ENCODE measurements at regions not wholly inside any gene's neighbourhood (a gene's known extent, or its start where the extent isn't known, plus 50 kb on each side); places are given as distances from the start of the nearest gene placed in this dataset.

DNA sequence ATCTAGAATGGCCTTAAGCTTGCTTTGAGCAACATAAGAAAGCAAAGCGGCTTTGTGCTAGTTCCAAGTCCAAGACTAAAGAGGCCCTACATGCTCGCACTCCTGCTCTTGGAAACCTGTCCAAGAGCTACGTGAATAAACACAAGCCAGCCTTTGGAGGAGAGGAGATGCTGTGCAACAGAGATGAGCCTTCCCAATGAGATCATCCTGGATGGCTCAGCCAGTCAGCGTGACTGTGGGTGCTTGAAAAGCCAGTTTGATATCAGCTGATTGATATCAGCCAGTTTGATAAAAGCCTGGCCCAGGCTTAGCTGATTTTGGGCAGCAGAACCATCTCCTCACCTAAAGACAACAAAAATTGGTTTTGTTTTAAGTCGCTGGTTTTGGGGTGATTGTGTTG is 481.0 kb upstream of the DSEL start:
- Histone ChIP-seq H3K4me3 (ENCODE audit: low read depth, low read length) (no peak overlapping the region), H3K36me3 (ENCODE audit: control insufficient read depth, insufficient read depth, low read length) (no peaks in the 10 kb centered on the region)
- FAIRE-seq = no peak

DNA sequence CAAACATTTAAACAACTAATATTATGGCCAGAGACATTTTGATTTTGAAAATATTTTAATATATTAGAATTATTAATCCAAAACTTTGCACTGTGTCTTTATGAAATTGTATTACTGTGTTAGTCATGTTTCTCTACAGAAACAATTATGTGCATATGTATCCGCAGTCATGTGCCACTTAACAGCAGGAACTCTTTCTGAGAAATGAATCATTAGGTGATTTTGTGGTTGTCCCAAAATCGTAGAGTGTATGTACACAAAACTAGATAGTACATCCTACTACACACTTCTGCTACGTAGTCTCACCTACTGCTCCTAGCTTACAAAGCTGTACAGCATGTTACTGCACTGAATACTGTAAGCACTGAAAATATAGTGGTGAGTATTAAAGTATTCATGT is 479.2 kb upstream of the DSEL start:
- FAIRE-seq (no peak), DNase-seq (ENCODE audit: low read depth) (no peak)
- Histone ChIP-seq H3K27me3 (ENCODE audit: control insufficient read depth, insufficient read depth, low read length) (no peaks in the 10 kb centered on the region), H3K4me3 (ENCODE audit: low read depth, low read length) (no peak overlapping the region), H3K36me3 (ENCODE audit: control insufficient read depth, insufficient read depth, low read length) (no peaks in the 10 kb centered on the region)
- no peak for TF ChIP-seq CTCF (IDR thresholded peaks at IDR 0.05; ENCODE audit: insufficient read depth, low read length, severe bottlenecking)

More for the DNA sequence above, 481.0 kb upstream of the DSEL start:
- peak; percentile 5 for DNase-seq (ENCODE audit: low read depth)
- TF ChIP-seq CTCF (IDR thresholded peaks at IDR 0.05; ENCODE audit: insufficient read depth, low read length, severe bottlenecking) = no peak
- no peaks in the 10 kb centered on the region for H3K27me3 ChIP-seq (ENCODE audit: control insufficient read depth, insufficient read depth, low read length)

DNA sequence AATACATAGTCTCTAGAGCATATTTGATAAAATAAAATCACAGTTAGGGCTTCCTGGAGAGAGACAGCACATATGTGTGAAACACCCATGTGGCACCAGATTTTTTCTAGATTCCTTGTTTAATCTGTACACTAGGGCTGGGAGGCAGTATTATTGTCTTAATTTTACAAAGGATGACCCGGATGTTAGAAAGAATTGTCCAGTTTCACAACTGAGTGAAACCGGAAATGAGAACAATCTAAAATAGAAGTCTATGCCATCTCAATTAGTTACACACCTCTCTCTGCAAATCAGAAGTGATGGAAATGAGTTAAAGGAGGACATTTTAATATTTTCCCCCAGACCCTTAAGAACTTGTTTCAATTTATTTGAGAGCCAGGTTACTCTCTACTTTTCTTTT is 463.7 kb upstream of the DSEL start:
- no peak for DNase-seq (ENCODE audit: low read depth)
- TF ChIP-seq CTCF (IDR thresholded peaks at IDR 0.05; ENCODE audit: insufficient read depth, low read length, severe bottlenecking) = no peak
- no peaks in the 10 kb centered on the region for H3K27me3 ChIP-seq (ENCODE audit: control insufficient read depth, insufficient read depth, low read length)
- no peak for FAIRE-seq
- no peaks in the 10 kb centered on the region for H3K36me3 ChIP-seq (ENCODE audit: control insufficient read depth, insufficient read depth, low read length)
- H3K4me3 ChIP-seq (ENCODE audit: low read depth, low read length) = no peak overlapping the region

GRCh38 chr18:67977067-67977616 is 460.6 kb upstream of the DSEL start:
- Histone ChIP-seq H3K36me3 (ENCODE audit: control insufficient read depth, insufficient read depth, low read length) (no peaks in the 10 kb centered on the region), H3K27me3 (ENCODE audit: control insufficient read depth, insufficient read depth, low read length) (no peaks in the 10 kb centered on the region), H3K4me3 (ENCODE audit: low read depth, low read length) (no peak overlapping the region)
- FAIRE-seq (no peak), DNase-seq (ENCODE audit: low read depth) (no peak)
- no peak for TF ChIP-seq CTCF (IDR thresholded peaks at IDR 0.05; ENCODE audit: insufficient read depth, low read length, severe bottlenecking)

- FAIRE-seq = no peak
Observed at GRCh38 chr18:67973916-67974315, 457.4 kb upstream of the DSEL start.

More at GRCh38 chr18:67973916-67974315, 457.4 kb upstream of the DSEL start:
- Histone ChIP-seq H3K4me3 (ENCODE audit: low read depth, low read length) (no peak overlapping the region), H3K27me3 (ENCODE audit: control insufficient read depth, insufficient read depth, low read length) (no peaks in the 10 kb centered on the region), H3K36me3 (ENCODE audit: control insufficient read depth, insufficient read depth, low read length) (no peaks in the 10 kb centered on the region)
- DNase-seq (ENCODE audit: low read depth) = no peak
- no peak for TF ChIP-seq CTCF (IDR thresholded peaks at IDR 0.05; ENCODE audit: insufficient read depth, low read length, severe bottlenecking)
